HEK293T (cell line): ENCODE measurements at regions not wholly inside any gene's neighbourhood (a gene's known extent, or its start where the extent isn't known, plus 50 kb on each side); places are given as distances from the start of the nearest gene placed in this dataset.

Experiments
- CTBP1 ChIP-seq: fragments of 450-650 bp; IDR thresholded peaks from 2 replicates; pipeline ENCODE4 v1.6.1; 2016; ENCODE audit warnings: borderline replicate concordance
- ELF4 ChIP-seq: fragments of 450-650 bp; IDR thresholded peaks from 2 replicates; pipeline ENCODE4 v1.6.1; 2017; ENCODE audit warnings: antibody characterized with exemption
- FOXA1 ChIP-seq: fragments of 450-650 bp; IDR thresholded peaks from 2 replicates; pipeline ENCODE4 v1.6.1; 2016; ENCODE audit warnings: mild to moderate bottlenecking
- PKNOX1 ChIP-seq: fragments of 450-650 bp; IDR thresholded peaks from 2 replicates; pipeline ENCODE4 v1.6.1; 2016
- SP1 ChIP-seq: fragments of 450-650 bp; IDR thresholded peaks from 2 replicates; pipeline ENCODE4 v1.6.1; 2017
- TARDBP ChIP-seq: fragments of 450-650 bp; IDR thresholded peaks from 2 replicates; pipeline ENCODE4 v1.6.1; 2016
- ZNF384 ChIP-seq: fragments of 450-650 bp; IDR thresholded peaks from 2 replicates; pipeline ENCODE4 v1.6.1; 2016

- TF ChIP-seq PKNOX1 (no peak), FOXA1 (no peak), ZNF384 (no peak), SP1 (no peak), CTBP1 (no peak), ELF4 (no peak), TARDBP (no peak)
Observed at GRCh38 chr16:51243936-51244436, 92.9 kb upstream of the SALL1 start.
